H9 (cell line): ENCODE measurements at regions not wholly inside any gene's neighbourhood (a gene's known extent, or its start where the extent isn't known, plus 50 kb on each side); places are given as distances from the start of the nearest gene placed in this dataset.

Experiments
- DNase-seq: peaks from one replicate; pipeline ENCODE4 v3.0.0-alpha.2; 2017
- H2AFZ ChIP-seq: one replicate; pipeline ENCODE4 v1.6.1; 2013; ENCODE audit warnings: mild to moderate bottlenecking, low read length, control low read depth, moderate library complexity
- H2AK5ac ChIP-seq: 2 replicates; pipeline ENCODE4 v1.6.1; 2013; ENCODE audit warnings: low read length, control low read depth, mixed read lengths; ENCODE audit not compliant: insufficient read length
- H2BK120ac ChIP-seq: one replicate; pipeline ENCODE4 v1.6.1; 2013; ENCODE audit warnings: low read depth, mild to moderate bottlenecking, low read length, control low read depth, inconsistent platforms; ENCODE audit not compliant: poor library complexity, severe bottlenecking
- H2BK12ac ChIP-seq: 2 replicates; pipeline ENCODE4 v1.6.1; 2013; ENCODE audit warnings: low read length, control low read depth, mixed read lengths, low read depth; ENCODE audit not compliant: insufficient read length
- H2BK15ac ChIP-seq: 2 replicates; pipeline ENCODE4 v1.6.1; 2013; ENCODE audit warnings: low read depth, low read length, control low read depth
- H2BK20ac ChIP-seq: one replicate; pipeline ENCODE4 v1.6.1; 2013; ENCODE audit warnings: low read depth, mild to moderate bottlenecking, low read length, control low read depth, inconsistent platforms; ENCODE audit not compliant: poor library complexity, severe bottlenecking
- H2BK5ac ChIP-seq: 2 replicates; pipeline ENCODE4 v1.6.1; 2013; ENCODE audit warnings: low read length, control low read depth, mixed read lengths; ENCODE audit not compliant: insufficient read length
- H3K14ac ChIP-seq: 2 replicates; pipeline ENCODE4 v1.6.1; 2013; ENCODE audit warnings: low read length, control low read depth; ENCODE audit not compliant: insufficient read depth
- H3K18ac ChIP-seq: 2 replicates; pipeline ENCODE4 v1.6.1; 2013; ENCODE audit warnings: low read depth, mild to moderate bottlenecking, mixed read lengths, low read length, control low read depth; ENCODE audit not compliant: insufficient read length
- H3K23ac ChIP-seq: 2 replicates; pipeline ENCODE4 v1.6.1; 2013; ENCODE audit warnings: low read length, control low read depth, mixed read lengths, low read depth; ENCODE audit not compliant: insufficient read length
- H3K23me2 ChIP-seq: 2 replicates; pipeline ENCODE4 v1.6.1; 2013; ENCODE audit warnings: low read depth, mild to moderate bottlenecking, mixed read lengths, low read length, control low read depth; ENCODE audit not compliant: insufficient read length, poor library complexity, severe bottlenecking
- H3K27ac ChIP-seq: 2 replicates; pipeline ENCODE4 v1.5.1; 2013; ENCODE audit warnings: low read length, control low read depth, mixed read lengths, low read depth; ENCODE audit not compliant: insufficient read length
- H3K27me3 ChIP-seq: 2 replicates; pipeline ENCODE4 v1.6.1; 2013; ENCODE audit warnings: low read length, control low read depth, inconsistent platforms; ENCODE audit not compliant: insufficient read depth
- H3K4ac ChIP-seq: 2 replicates; pipeline ENCODE4 v1.6.1; 2013; ENCODE audit warnings: low read depth, mild to moderate bottlenecking, control low read depth, inconsistent platforms, low read length, moderate library complexity
- H3K4me1 ChIP-seq: 2 replicates; pipeline ENCODE4 v1.6.1; 2013; ENCODE audit warnings: low read length, control low read depth, inconsistent platforms; ENCODE audit not compliant: insufficient read depth
- H3K4me2 ChIP-seq: 2 replicates; pipeline ENCODE4 v1.6.1; 2013; ENCODE audit warnings: low read length, control low read depth, mixed read lengths; ENCODE audit not compliant: insufficient read length, insufficient read depth
- H3K56ac ChIP-seq: 2 replicates; pipeline ENCODE4 v1.6.1; 2013; ENCODE audit warnings: low read depth, mild to moderate bottlenecking, mixed read lengths, low read length, control low read depth; ENCODE audit not compliant: insufficient read length
- H3K79me1 ChIP-seq: 2 replicates; pipeline ENCODE4 v1.6.1; 2013; ENCODE audit warnings: low read depth, mild to moderate bottlenecking, moderate library complexity, low read length, control low read depth, inconsistent platforms; ENCODE audit not compliant: insufficient read depth, poor library complexity, severe bottlenecking
- H3K79me2 ChIP-seq: 2 replicates; pipeline ENCODE4 v1.6.1; 2013; ENCODE audit warnings: low read length, control low read depth, inconsistent platforms; ENCODE audit not compliant: insufficient read depth
- H3K9ac ChIP-seq: 2 replicates; pipeline ENCODE4 v1.6.1; 2013; ENCODE audit warnings: low read length, control low read depth, mixed read lengths; ENCODE audit not compliant: insufficient read length; ENCODE audit errors: extremely low read depth
- H3K9me3 ChIP-seq: one replicate; pipeline ENCODE4 v1.6.1; 2013; ENCODE audit warnings: low read depth, low read length, inconsistent platforms; ENCODE audit not compliant: control insufficient read depth
- H3T11ph ChIP-seq: one replicate; pipeline ENCODE4 v1.6.1; 2013; ENCODE audit warnings: mild to moderate bottlenecking, low read length, control low read depth, inconsistent platforms
- H4K20me1 ChIP-seq: one replicate; pipeline ENCODE4 v1.6.1; 2013; ENCODE audit not compliant: control insufficient read depth, insufficient read length, insufficient read depth
- H4K5ac ChIP-seq: 2 replicates; pipeline ENCODE4 v1.6.1; 2013; ENCODE audit warnings: low read depth, mild to moderate bottlenecking, mixed read lengths, low read length, control low read depth; ENCODE audit not compliant: insufficient read length
- H4K8ac ChIP-seq: replicated peaks from 2 replicates; pipeline ENCODE4 v1.6.1; 2013; ENCODE audit warnings: low read length, control low read depth, mixed read lengths, low read depth; ENCODE audit not compliant: insufficient read length
- H4K91ac ChIP-seq: 2 replicates; pipeline ENCODE4 v1.6.1; 2013; ENCODE audit warnings: low read depth, mild to moderate bottlenecking, moderate library complexity, mixed read lengths, low read length, control low read depth; ENCODE audit not compliant: insufficient read length
- H3K27ac Mint-ChIP-seq, 3 experiments: 2 replicates in 2 of 3; 3 replicates in 1 of 3; pipeline ENCODE4 v1.8.0; 2020 to 2021; ENCODE audit warnings: mixed read lengths in 3 of 3, mild to moderate bottlenecking in 1 of 3, moderate library complexity in 1 of 3
- H3K27me3 Mint-ChIP-seq: 2 replicates; pipeline ENCODE4 v1.8.0; 2021; ENCODE audit warnings: low read depth, mild to moderate bottlenecking, moderate library complexity, mixed read lengths
- H3K36me3 Mint-ChIP-seq, 3 experiments: 2 replicates in 2 of 3; 3 replicates in 1 of 3; pipeline ENCODE4 v1.8.0; 2020 to 2021; ENCODE audit warnings: low read depth in 3 of 3, mixed read lengths in 3 of 3; ENCODE audit not compliant: insufficient read depth in 1 of 3
- H3K4me1 Mint-ChIP-seq, 2 experiments: 2 replicates each; pipeline ENCODE4 v1.8.0; 2020; ENCODE audit warnings: mixed read lengths in 2 of 2
- H3K4me3 Mint-ChIP-seq, 2 experiments: 2 replicates in 1 of 2; 3 replicates in 1 of 2; pipeline ENCODE4 v1.8.0; 2020 to 2021; ENCODE audit warnings: mild to moderate bottlenecking in 2 of 2, mixed read lengths in 2 of 2, moderate library complexity in 1 of 2
- H3K9me3 Mint-ChIP-seq, 2 experiments: 2 replicates in 1 of 2; 3 replicates in 1 of 2; pipeline ENCODE4 v1.8.0; 2020; ENCODE audit warnings: mild to moderate bottlenecking in 2 of 2, mixed read lengths in 2 of 2, moderate library complexity in 1 of 2
- CTCF ChIP-seq: fragments of 200-600 bp; sonication (generic); conservative IDR thresholded peaks from 3 replicates; pipeline ENCODE4 v1.8.0; 2021; ENCODE audit warnings: antibody characterized with exemption, mild to moderate bottlenecking
- WGBS: extraction: QIAGEN DNeasy Blood & Tissue Kit; methylation state at CpG from one replicate; pipeline ENCODE4 v1.1.7; 2013; ENCODE audit warnings: missing lambda C conversion rate, low lambda C conversion rate, mixed read lengths; ENCODE audit not compliant: insufficient read length; ENCODE audit errors: extremely low coverage; 5-methylcytosine and 5-hydroxymethylcytosine counted together

- no peak overlapping the region for H4K5ac ChIP-seq
- H3K9ac ChIP-seq, result no peak overlapping the region
- no peak overlapping the region for H3K14ac ChIP-seq
- H4K20me1 ChIP-seq, result no peaks in the 10 kb centered on the region
- no peaks in the 10 kb centered on the region for H3K79me2 ChIP-seq
- Mint-ChIP-seq H3K27me3 (peaks cover 43% of the 10 kb centered on the region), H3K27ac (no peak overlapping the region), H3K4me3 (no peak overlapping the region), H3K4me1 (peaks cover 3 to 8% of the 10 kb centered on the region in 2 experiments; a peak in 3 of 4 replicates), H3K9me3 (no peaks in the 10 kb centered on the region), H3K36me3 (no peaks in the 10 kb centered on the region)
- H2AFZ ChIP-seq, result no peak overlapping the region
- H3K56ac ChIP-seq, result no peak overlapping the region
- TF ChIP-seq CTCF, result no peak
- H2BK20ac ChIP-seq, result no peak overlapping the region
- no peaks in the 10 kb centered on the region for H3K27me3 ChIP-seq
- no peak overlapping the region for H3K27ac ChIP-seq
- no peaks in the 10 kb centered on the region for H3K79me1 ChIP-seq
- no peak overlapping the region for H4K91ac ChIP-seq
- no peak overlapping the region for H2BK5ac ChIP-seq
- no peak for DNase-seq
- H3K4me2 ChIP-seq, result no peak overlapping the region
- no peaks in the 10 kb centered on the region for H3K4me1 ChIP-seq
- H2BK120ac ChIP-seq, result no peak overlapping the region
- H3K23ac ChIP-seq, result no peak overlapping the region
- no peak overlapping the region for H2BK15ac ChIP-seq
- no peak overlapping the region for H2AK5ac ChIP-seq
- H3K4ac ChIP-seq, result no peak overlapping the region
- H3K23me2 ChIP-seq, result no peaks in the 10 kb centered on the region
- no peaks in the 10 kb centered on the region for H3K9me3 ChIP-seq
- H4K8ac ChIP-seq, result no peak overlapping the region
- H3K18ac ChIP-seq, result no peak overlapping the region
- H2BK12ac ChIP-seq, result no peak overlapping the region
- H3T11ph ChIP-seq, result no peak overlapping the region
- no CpG with 5 or more reads among the region's 3 CpGs for WGBS
Measured at GRCh38 chr16:6970171-6970857, 362.3 kb upstream of the RBFOX1 start.
